GM23338 (cell line): ENCODE measurements at regions not wholly inside any gene's neighbourhood (a gene's known extent, or its start where the extent isn't known, plus 50 kb on each side); places are given as distances from the start of the nearest gene placed in this dataset.

Experiments
- ATAC-seq: fragments of 200-7000 bp; cut with Tn5 transposase; 3 replicates; pipeline ENCODE4 v1.9.1; 2020
- DNase-seq: peaks from one replicate; pipeline ENCODE4 v3.0.0-alpha.2; 2015; ENCODE audit warnings: low spot score
- H2AFZ ChIP-seq: fragments of 200-600 bp; sonication (generic); 2 replicates; pipeline ENCODE4 v1.8.0; 2016; ENCODE audit warnings: antibody characterized with exemption, mild to moderate bottlenecking, moderate library complexity
- H3F3A ChIP-seq: fragments of 200-600 bp; sonication (generic); replicated peaks from 2 replicates; pipeline ENCODE4 v1.8.0; 2017; ENCODE audit warnings: antibody characterized with exemption, mixed run types, low read depth
- H3K27ac ChIP-seq: fragments of 200-600 bp; sonication (generic); 2 replicates; pipeline ENCODE4 v1.6.1; 2016; ENCODE audit warnings: low read depth
- H3K27me3 ChIP-seq: fragments of 200-600 bp; sonication (generic); 2 replicates; pipeline ENCODE4 v1.8.0; 2016; ENCODE audit warnings: mild to moderate bottlenecking, mixed run types, moderate library complexity; ENCODE audit not compliant: insufficient read depth
- H3K36me3 ChIP-seq: fragments of 200-600 bp; sonication (generic); 2 replicates; pipeline ENCODE4 v1.8.0; 2016; ENCODE audit warnings: mild to moderate bottlenecking; ENCODE audit not compliant: insufficient read depth
- H3K4me1 ChIP-seq: fragments of 200-600 bp; sonication (generic); 2 replicates; pipeline ENCODE4 v1.8.0; 2016; ENCODE audit warnings: mild to moderate bottlenecking, moderate library complexity; ENCODE audit not compliant: insufficient read depth
- H3K4me2 ChIP-seq: fragments of 200-600 bp; sonication (generic); 2 replicates; pipeline ENCODE4 v1.7.1; 2017; ENCODE audit warnings: mixed run types
- H3K4me3 ChIP-seq: fragments of 200-600 bp; sonication (generic); 2 replicates; pipeline ENCODE4 v1.6.1; 2016; ENCODE audit warnings: mixed run types
- H3K79me2 ChIP-seq: fragments of 200-600 bp; sonication (generic); replicated peaks from 2 replicates; pipeline ENCODE4 v1.8.0; 2017; ENCODE audit warnings: mild to moderate bottlenecking; ENCODE audit not compliant: insufficient read depth
- H3K9me2 ChIP-seq: fragments of 200-600 bp; sonication (generic); 2 replicates; pipeline ENCODE4 v1.8.0; 2017; ENCODE audit not compliant: insufficient read depth
- H4K20me1 ChIP-seq: fragments of 200-600 bp; sonication (generic); replicated peaks from 2 replicates; pipeline ENCODE4 v1.8.0; 2017; ENCODE audit warnings: mild to moderate bottlenecking; ENCODE audit not compliant: insufficient read depth
- H3K27ac Mint-ChIP-seq: 2 replicates; pipeline ENCODE4 v1.8.0; 2020; ENCODE audit warnings: inconsistent platforms, mild to moderate bottlenecking, moderate library complexity, mixed read lengths
- H3K27me3 Mint-ChIP-seq: 3 replicates; pipeline ENCODE4 v1.8.0; 2022; ENCODE audit warnings: low read depth, mild to moderate bottlenecking, moderate library complexity, mixed read lengths, inconsistent platforms; ENCODE audit not compliant: insufficient read depth, poor library complexity
- H3K36me3 Mint-ChIP-seq: 3 replicates; pipeline ENCODE4 v1.8.0; 2021; ENCODE audit warnings: low read depth, mild to moderate bottlenecking, inconsistent platforms, moderate library complexity, mixed read lengths
- H3K4me1 Mint-ChIP-seq: 3 replicates; pipeline ENCODE4 v1.8.0; 2020; ENCODE audit warnings: mild to moderate bottlenecking, inconsistent platforms, mixed read lengths
- H3K4me3 Mint-ChIP-seq: 3 replicates; pipeline ENCODE4 v1.8.0; 2021; ENCODE audit warnings: moderate library complexity, mild to moderate bottlenecking, inconsistent platforms, mixed read lengths
- H3K9me3 Mint-ChIP-seq: 3 replicates; pipeline ENCODE4 v1.8.0; 2020; ENCODE audit warnings: moderate library complexity, mild to moderate bottlenecking, inconsistent platforms, mixed read lengths
- ETS1 ChIP-seq: IDR thresholded peaks from 2 replicates; pipeline ENCODE4 v1.6.1; 2016; ENCODE audit warnings: antibody characterized with exemption
- EZH2phosphoT487 ChIP-seq: fragments of 200-600 bp; sonication (generic); IDR thresholded peaks from one replicate; pipeline ENCODE4 v1.8.1; 2018; ENCODE audit warnings: antibody characterized with exemption; ENCODE audit not compliant: unreplicated experiment
- JUNB ChIP-seq: IDR thresholded peaks from one replicate; pipeline ENCODE4 v1.6.1; 2016; ENCODE audit warnings: antibody characterized with exemption; ENCODE audit not compliant: unreplicated experiment
- NANOG ChIP-seq: IDR thresholded peaks from 2 replicates; pipeline ENCODE4 v1.6.1; 2016; ENCODE audit warnings: antibody characterized with exemption, borderline replicate concordance
- REST ChIP-seq: IDR thresholded peaks from one replicate; pipeline ENCODE4 v1.6.1; 2018; ENCODE audit warnings: antibody characterized with exemption; ENCODE audit not compliant: unreplicated experiment
- STAT1 ChIP-seq: IDR thresholded peaks from one replicate; pipeline ENCODE4 v1.6.1; 2016; ENCODE audit warnings: antibody characterized with exemption; ENCODE audit not compliant: unreplicated experiment
- ZNF114 ChIP-seq: fragments of 250-450 bp; sonication (Bioruptor Pico); IDR thresholded peaks from 2 replicates; pipeline ENCODE4 v1.5.0; 2020; ENCODE audit warnings: mild to moderate bottlenecking, moderate library complexity
- ZNF462 ChIP-seq: fragments of 250-450 bp; sonication (Bioruptor Pico); IDR thresholded peaks from 2 replicates; pipeline ENCODE4 v1.5.0; 2020; ENCODE audit warnings: mild to moderate bottlenecking, moderate library complexity

- H3K4me3 Mint-ChIP-seq: no peak overlapping the region
- no peak for DNase-seq
- no peak overlapping the region for H3K27ac Mint-ChIP-seq
- no peak for ATAC-seq
- Histone ChIP-seq H3K4me1 (no peaks in the 10 kb centered on the region), H3K27ac (no peak overlapping the region), H2AFZ (no peak overlapping the region), H3K4me2 (no peak overlapping the region), H4K20me1 (no peaks in the 10 kb centered on the region), H3F3A (no peaks in the 10 kb centered on the region), H3K36me3 (no peaks in the 10 kb centered on the region), H3K4me3 (no peak overlapping the region), H3K9me2 (no peaks in the 10 kb centered on the region), H3K27me3 (no peaks in the 10 kb centered on the region), H3K79me2 (no peaks in the 10 kb centered on the region)
- H3K27me3 Mint-ChIP-seq: peaks cover 2% of the 10 kb centered on the region
- TF ChIP-seq ZNF462 (CRISPR knock-in tag) (no peak), EZH2phosphoT487 (no peak), NANOG (no peak), ETS1 (no peak), ZNF114 (CRISPR knock-in tag) (no peak), JUNB (no peak), STAT1 (no peak), REST (no peak)
- no peaks in the 10 kb centered on the region for H3K36me3 Mint-ChIP-seq
- H3K9me3 Mint-ChIP-seq: no peaks in the 10 kb centered on the region; the same call in 2 of the 3 replicates
- no peaks in the 10 kb centered on the region for H3K4me1 Mint-ChIP-seq
Observed at GRCh38 chr4:141416219-141416618, 195.5 kb downstream of the ZNF330 start.
